NT2/D1 (cell line): ENCODE measurements at regions not wholly inside any gene's neighbourhood (a gene's known extent, or its start where the extent isn't known, plus 50 kb on each side); places are given as distances from the start of the nearest gene placed in this dataset.

Experiments used
- SUZ12 ChIP-seq: IDR thresholded peaks from 2 replicates; pipeline ENCODE4 v1.6.1; 2011; ENCODE audit not compliant: insufficient read length, insufficient read depth; ENCODE audit errors: extremely low read depth
- YY1 ChIP-seq: IDR thresholded peaks from 2 replicates; pipeline ENCODE4 v1.6.1; 2011; ENCODE audit not compliant: insufficient read length, insufficient read depth

- TF ChIP-seq SUZ12 (no peak), YY1 (no peak)
Measured at GRCh38 chr20:24081077-24081476, 92.5 kb upstream of the GGTLC1 start.
